ENCODE measurements at regions not wholly inside any gene's neighbourhood (a gene's known extent, or its start where the extent isn't known, plus 50 kb on each side); places are given as distances from the start of the nearest gene placed in this dataset.
"Not testable (repeated sequence)": the region's sequence is repeated elsewhere in the genome, so short reads cannot be mapped to it uniquely, and the experiment has no call there.

DNA sequence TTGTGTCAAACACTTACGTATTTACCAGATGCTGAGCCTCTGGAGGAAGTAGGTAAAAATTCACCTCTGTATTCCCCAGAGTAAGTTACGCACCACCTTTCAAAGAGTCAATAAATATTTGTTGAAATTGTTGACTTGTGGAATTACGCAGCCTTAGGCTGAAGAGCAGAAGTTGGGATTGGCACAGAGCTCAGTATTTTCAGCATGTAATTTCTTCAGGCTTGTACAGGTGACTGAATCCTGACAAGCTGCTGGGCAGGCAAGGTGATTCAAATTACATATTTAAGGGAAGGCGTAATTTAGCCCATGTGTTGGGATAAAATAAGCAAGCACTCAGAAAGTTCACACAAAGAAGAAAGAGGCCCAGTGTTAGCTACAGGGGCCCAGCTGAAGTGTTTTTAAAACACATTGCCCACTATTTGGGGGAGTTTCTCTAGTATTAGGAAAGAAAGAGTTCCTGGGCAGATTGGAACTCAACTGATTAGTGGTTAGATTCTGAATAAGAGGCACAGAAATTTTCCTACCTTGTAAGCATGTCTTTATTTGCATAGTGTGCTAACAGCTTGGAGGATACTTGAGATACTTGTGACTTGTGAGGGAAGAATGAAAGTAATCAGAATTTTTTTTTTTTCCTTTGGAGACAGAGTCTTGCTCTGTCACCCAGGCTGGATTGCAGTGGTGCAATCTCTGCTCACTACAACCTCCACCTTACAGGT is 165.3 kb upstream of the FBXL7 start:
- DNase-seq (ENCODE audit: low spot score), result no peak

DNA sequence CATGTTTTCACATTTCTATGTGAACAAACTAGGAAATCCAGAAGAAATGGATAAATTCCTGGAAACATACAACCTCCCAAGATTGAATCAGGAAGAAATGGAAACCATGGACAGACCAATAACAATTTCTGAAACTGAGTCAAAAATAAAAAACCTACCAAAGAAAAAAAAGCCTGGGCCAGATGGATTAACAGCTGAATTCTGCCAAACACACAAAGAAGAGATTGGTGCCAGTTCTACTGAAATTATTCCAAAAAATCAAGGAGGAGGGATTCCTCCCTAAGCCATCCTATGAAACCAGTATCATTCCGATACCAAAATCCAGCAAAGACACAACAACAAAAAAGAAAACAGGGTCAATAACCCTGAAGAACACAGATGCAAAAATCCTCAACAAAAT is 166.9 kb upstream of the FBXL7 start:
- no peak for DNase-seq (ENCODE audit: low spot score)

DNA sequence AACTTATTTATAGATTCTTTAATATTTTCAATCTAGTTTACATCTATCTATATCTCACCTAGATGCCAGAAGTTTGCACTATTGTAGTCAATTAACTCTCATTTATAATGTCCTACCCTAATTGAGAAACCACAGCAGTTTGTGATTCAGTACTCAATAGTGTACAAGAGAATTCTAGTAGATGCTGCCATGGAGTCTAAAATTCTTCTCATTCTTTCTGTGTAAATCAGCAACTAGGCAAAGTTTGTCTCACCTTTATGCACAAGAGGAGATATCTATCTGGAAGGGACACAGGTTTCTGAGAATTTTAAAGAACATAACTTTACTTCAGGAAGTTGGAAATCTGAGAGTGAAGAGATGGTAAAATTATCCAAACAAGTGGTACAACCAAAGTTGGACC is 173.0 kb upstream of the FBXL7 start:
- no peak for DNase-seq (ENCODE audit: low spot score)

DNA sequence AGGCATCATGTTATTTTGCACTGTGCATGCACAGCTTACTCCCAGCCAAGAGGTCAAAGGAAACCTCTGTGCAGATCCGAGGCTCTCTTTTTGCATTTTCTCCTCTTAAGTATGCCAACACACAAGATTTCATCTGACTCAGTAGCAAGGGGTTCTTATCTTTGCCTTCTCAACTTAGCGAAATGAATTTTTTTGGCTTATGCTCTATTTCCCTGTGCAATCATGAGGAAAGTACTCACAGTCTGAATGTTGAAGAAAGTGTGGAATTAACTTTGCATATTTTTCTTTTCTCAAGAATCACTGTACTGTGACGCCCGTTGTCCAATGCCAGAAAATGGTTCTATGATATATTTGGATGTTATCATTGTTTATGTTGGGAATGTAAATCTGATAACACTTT is 173.5 kb upstream of the FBXL7 start:
- DNase-seq (ENCODE audit: low spot score), result no peak

DNA sequence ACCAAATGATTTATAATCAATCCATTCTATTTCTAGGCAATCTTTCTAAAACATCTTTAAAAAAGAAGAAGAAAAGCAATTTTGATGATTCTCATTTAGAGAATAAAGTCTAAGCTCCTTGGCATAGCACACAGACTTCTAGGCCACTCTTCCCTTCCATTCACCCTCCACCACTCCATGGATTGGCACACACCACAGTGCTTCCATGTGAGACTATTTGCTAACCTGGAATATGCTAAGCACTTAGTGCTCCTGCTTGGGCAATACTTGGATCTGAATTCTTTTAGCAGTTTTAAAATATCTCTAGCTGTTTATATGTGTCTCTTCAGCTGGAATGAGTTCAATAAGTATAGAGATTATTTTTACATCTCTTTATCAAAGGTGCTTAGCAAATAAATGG is 177.6 kb upstream of the FBXL7 start:
- no peak for DNase-seq (ENCODE audit: low spot score)

DNA sequence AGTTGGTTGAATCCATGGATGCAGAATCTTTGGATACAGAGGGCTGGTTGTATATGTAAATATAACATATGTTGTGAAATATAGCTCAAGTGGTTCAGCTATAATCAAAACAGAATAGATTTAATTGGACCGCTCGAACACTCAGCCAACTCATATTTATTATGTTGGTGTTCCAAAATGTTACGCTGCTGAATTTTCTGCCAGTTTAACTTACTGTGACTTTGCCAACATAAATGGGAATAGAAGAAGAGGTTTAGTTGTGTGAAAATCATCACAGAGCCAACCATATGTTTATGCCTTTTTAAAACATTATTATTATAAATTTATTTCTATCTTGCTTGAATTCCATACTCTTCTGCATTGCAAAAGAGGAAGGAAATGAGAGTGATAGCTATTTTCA is 178.2 kb upstream of the FBXL7 start:
- DNase-seq (ENCODE audit: low spot score), result no peak

DNA sequence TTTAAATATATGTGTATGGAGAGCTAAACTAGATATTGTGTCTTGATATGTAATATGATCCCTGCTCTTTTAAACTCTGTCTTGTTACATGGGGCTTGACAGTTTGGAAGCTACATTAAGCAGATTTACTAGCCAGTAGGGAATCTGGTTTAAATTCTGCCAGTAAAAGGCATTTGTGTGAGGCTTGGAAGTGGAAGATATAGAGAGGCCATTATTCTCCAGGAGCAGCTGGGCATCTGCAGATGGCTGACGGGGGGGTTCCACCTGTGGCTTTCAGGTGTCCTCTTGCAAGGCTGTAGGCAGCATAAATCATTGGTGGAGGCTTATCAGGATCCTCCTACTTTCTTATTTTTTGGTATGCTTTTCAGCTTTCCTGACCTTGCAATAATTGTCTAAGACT is 179.1 kb upstream of the FBXL7 start:
- DNase-seq (ENCODE audit: low spot score), result no peak

DNA sequence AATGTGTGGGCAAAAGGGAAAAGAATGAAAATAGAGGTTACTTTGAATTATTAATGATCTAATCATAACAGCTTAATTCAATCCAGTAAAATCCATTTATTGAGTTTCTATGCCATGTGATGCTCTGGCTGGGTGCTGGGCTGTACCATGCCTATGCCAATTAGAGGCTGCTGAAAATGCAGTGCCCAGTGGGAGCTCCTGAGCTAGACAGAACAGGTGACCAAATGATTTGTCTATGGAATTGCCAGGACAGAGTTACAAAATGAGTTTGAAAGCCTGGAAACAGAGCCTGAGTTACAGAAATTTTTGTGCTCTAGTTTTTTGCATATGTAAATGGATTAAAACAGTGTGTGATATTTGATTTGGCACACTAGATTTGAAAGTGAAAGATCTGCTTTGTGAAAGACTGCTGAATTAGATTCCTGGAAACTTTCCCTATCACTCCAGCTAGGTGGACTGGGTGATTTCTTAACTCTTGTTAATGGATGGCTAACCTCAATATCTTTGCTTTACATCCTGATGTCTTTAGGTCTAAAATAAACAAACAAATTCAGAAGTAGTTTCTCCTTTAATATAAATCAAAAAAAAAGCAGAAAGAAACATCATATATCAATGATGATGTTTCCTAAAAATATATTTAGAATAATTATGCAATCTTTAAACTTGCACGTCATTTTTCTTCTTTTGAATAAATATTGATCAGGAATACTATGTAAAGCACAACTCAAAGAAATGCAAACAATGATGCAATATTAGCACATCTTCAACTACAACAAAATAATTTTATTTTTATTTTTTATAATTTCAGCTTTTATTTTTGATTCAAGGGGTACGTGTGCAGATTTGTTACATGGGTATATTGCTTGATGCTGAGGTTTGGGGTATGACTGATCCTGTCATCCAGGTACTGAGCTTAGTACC is 194.8 kb upstream of the FBXL7 start:
- DNase-seq (ENCODE audit: low spot score), result no peak

DNA sequence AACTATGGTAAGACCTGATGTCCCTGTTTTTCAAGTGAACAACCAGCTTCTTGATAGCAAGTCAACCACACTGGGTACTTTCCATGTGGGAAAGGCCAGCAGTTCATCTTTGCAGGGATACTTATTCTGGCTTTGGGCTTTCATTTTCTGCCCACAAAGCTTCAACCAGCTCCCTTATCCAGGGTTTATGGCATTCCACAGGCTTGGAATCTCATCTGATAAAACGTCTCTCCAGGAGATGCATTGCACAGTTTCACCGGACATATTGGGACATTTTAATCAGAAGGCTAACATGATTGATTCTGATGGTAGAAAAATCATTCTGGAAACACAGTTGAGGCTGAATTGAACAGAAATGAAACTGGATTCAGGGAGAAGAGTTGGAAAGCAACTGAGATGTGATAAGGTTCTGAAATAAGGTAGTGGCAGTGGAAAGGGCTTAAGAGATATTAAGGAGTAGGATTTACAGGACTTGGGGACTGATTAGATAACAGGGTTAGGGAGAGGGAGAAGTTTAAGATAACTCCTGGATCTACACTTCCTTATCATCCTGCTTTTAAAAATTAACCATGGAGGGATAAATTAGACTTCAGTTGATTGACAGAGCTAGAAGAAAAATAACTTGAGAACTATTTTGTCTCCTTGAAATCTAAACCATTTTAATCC is 195.8 kb upstream of the FBXL7 start:
- no peak for DNase-seq (ENCODE audit: low spot score)

DNA sequence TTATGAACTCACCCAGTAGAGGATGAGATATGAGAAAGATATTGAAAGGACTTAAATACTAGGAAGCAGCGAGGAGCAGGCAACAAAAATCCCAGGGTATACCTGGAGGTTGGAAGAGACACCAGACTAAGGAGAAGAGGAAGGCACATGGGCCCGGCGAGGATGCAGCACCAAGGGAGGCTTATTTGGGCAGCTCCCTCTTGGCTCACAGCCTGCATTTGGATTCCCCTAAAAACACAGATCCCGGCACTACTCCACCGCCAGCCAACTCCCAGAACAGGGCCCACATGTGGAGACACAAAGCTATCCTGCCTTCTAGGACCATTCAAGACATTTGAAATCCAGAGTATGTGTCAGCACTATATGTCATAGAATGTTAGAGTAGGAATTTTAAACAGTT is 199.8 kb upstream of the FBXL7 start:
- DNase-seq (ENCODE audit: low spot score), result no peak

DNA sequence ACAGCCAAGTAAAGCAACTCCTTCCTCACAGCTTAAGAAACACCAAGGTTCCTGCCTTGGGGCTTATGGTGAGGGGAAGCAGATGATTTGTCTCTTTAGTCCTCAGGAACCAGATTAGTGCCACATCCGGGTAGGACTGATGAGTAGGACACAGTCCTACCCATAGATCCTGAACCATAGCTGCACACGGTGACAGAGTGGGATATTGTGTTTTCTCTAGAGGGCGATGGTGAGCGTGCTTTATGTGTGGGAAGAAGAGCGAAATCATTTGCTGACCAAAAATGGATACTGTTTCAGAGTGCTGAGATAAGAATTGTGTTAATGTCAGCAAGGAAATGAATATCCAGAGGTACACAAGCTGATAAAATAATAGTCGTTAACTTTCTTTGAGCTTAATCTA is 209.0 kb upstream of the FBXL7 start:
- no peak for DNase-seq (ENCODE audit: low spot score)

DNA sequence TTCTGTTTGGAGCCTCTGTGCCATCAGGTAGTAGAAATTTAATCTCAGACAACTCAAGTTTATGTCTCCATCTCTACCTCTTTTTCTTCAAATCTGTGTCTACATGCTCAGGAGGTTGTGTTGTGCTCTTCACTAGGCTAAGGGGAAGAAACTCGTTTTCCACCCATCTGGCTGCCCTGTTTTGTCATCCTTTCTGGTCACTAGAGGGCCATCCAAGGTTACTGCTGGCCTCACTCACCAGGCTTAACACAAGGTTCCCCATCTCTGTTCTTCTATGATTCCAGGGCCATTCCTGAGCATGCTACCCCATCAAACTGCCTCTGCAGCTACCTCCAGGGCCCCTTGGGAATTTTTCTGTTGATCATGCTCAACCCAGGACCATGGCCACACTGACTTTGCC is 213.3 kb upstream of the FBXL7 start:
- no peak for DNase-seq (ENCODE audit: low spot score)

DNA sequence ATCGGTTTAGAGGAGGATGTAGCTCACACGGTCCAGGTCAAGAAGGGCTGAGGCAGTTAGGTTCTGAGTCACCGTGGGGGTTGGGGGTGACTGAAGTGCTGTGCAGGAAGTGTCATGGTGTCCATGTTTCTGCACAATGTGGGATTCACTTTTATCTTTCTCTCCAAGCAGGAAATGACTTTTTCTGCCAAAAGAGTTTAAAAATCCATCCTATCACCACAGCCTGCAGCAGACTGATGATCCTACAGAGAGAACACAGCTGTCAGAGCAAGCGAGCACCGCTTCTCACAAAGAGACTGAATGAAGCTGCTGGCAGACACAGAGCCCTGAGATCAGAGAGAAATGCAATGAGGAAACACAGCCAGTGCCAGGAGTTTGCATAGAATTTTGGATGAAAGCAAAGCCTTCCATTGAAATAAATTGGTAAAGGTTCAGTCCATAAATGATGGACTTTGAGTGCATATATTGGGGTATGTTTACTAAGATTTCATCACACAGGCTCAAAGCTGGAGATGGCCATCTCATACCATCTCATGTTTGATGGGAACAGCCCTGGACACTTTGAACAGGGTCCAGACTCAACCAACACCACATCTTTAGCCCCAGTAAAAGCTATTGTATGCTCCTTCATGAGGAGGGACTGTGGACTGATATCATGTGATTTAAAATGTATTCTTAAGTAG is 213.9 kb upstream of the FBXL7 start:
- DNase-seq (ENCODE audit: low spot score), result no peak

DNA sequence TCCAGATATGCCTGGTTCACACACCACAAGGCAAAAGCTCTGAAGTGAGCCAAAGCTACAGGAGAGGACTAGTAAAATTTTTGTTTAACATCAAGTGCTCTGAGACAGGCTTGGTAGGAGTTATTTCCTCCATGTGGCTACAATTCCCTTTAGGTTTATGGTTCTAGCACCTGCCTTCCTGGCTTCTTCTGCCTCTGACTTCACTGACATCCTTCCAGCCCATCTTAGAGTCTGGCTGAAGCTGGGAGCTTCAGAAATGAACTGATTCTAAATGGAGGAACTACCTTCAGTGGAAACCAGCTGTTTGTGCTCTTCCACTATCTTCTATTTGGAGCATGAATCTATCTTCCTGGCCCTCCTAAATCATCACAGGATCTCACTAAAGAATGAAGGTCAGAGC is 215.3 kb upstream of the FBXL7 start:
- no peak for DNase-seq (ENCODE audit: low spot score)

DNA sequence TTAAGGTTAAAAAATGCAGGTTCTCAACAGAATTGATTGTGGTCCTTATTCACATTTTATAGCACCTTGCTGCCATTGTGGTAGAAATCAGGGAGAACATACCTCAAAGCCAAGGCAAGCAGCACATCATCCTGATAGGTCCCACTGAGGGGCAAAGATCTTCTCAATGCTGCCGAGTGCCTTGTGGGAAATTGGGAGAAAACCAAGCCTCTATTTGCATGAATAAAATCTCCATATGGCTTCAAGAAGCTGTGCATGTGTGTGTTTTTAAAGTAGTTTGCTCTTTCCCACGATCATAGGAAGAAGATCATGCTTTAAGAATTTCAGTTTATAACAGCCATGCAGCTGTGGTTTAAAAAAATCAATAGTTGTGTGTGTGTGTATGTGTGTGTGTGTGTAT is 216.9 kb upstream of the FBXL7 start:
- DNase-seq (ENCODE audit: low spot score), result no peak

DNA sequence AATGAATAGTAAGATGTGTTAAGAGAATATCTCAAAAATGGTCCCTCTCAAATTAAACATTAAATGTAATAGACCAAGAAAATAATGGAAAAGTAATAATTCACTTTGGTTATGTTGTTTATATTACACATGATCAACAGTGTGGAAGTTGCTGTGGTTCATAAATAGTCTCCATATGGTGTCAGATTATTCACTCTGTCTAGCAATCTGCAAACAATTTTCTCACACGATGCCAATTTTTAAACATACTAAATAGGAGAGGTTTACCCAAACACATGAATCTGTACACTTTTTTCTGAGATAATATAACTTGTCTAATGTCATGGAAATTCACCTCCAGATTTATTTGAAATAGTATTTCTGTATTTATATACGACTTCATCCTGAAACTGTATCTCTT is 217.4 kb upstream of the FBXL7 start:
- DNase-seq (ENCODE audit: low spot score), result no peak

DNA sequence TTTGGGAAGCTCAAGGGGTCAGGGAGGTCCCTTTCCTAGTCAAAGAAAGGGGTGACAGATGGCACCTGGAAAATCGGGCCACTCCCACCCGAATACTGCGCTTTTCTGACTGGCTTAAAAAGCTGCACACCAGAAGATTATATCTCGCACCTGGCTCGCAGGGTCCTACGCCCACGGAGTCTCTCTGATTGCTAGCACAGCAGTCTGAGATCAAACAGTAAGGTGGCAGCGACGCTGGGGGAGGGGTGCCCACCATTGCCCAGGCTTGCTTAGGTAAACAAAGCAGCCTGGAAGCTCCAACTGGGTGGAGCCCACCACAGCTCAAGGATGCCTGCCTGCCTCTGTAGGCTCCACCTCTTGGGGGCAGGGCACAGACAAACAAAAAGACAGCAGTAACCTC is 228.4 kb upstream of the FBXL7 start:
- not testable (repeated sequence) for DNase-seq (ENCODE audit: low spot score)

DNA sequence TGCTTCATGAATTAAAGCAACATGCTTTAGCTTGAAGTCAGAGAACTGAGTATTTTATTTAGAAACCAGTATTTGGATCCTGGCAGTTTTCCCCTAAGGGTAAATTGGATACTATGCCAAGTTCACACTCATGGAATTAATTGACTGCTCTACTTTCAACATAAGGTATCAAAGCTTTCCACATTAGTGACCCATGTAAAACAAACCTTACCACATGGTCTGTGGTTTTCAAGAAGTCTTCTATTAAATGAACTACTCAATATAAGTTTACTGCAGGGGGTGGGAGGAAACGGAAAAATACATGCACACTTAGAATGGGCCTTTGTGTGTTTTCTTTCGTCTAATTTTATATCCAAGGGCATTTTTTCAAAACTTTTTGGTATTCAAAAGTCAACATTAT is 232.0 kb upstream of the FBXL7 start:
- no peak for DNase-seq (ENCODE audit: low spot score)

DNA sequence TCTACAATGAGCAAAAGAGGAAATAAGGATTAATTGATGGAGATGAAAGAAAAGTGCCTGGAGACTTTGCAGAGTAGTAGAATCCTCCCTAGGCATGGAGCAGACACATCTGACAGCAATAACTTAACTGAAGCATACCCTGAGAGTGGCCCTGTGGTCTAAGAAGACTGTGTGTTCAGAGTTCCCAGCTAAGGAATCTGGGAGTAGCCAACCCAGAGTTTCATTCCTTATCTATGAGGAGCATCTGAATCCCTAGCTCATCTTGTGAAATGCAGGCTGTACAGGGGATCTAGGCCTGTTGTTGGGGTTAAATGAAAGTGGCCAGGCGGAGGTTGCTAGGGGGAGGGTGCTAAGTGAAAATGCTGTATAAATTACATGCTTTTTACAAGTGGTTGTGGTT is 233.1 kb upstream of the FBXL7 start:
- DNase-seq (ENCODE audit: low spot score), result no peak

DNA sequence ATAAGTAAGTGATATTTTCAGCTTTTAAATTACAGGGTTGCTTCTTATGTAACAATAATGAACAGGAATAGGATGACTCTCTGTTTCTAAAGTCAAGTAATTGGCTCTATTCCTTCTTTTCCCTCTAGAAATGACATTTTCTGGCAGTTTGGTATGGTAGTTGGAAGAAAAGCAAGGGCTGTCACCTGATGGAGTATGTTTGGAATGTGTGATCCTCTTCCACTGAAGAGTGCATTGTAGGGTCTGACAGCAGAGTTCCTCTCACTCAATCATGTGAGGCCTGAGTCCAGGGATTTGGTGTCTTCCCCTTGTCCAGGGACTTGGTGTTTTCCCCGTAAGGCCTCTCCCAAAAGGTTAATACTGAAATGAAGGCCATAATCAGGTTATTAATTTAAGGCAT is 233.8 kb upstream of the FBXL7 start:
- no peak for DNase-seq (ENCODE audit: low spot score)

DNA sequence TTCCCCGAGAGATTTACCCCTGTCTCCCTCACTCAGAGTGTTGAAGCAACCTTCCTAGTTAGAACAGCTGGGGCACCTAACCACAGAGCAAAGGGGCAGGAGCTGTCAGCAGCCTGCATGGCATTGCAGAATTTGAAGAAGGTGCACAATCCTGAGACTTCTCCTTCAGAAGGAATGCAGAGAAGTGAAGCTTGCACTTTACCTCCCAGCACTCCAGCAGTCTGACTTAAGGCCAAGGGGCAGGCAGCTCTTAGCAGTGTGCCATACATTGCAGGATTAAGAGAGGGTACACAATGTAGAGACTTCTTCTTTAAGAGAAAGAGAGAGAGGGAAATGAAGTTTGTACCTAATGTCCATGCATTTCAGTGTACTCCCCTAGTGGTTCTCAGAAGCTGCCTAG is 236.0 kb upstream of the FBXL7 start:
- DNase-seq (ENCODE audit: low spot score), result no peak

DNA sequence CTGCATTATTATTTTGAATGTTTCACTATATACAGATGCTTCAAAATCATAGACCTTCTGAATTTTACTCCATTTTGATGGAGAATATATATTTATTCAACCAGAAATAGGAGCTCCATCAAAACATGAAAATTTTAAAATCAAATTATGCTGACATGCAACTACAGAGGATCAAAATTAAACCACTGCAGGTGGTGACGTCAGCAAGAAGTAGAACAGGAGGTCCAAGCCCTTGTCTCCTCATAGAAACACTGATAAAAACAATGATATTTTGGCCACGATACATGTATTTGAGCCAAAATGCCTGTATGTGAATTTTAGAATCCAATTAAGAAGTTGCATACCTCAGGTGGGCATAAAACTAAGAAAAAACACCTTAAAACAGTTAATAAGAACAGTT is 236.6 kb upstream of the FBXL7 start:
- no peak for DNase-seq (ENCODE audit: low spot score)
